Astrocyte (in vitro differentiated cells and primary cell): ENCODE measurements at regions not wholly inside any gene's neighbourhood (a gene's known extent, or its start where the extent isn't known, plus 50 kb on each side); places are given as distances from the start of the nearest gene placed in this dataset.

Experiments used
- DNase-seq: peaks from one replicate; pipeline ENCODE4 v3.0.0-alpha.2; 2010; ENCODE audit warnings: low read depth
- FAIRE-seq: peaks from 2 replicates; lab custom pipeline; 2011; peaks lifted over from hg19 to GRCh38; lab: Jason Lieb, UNC
- H2AFZ ChIP-seq: 2 replicates; pipeline ENCODE4 v1.6.0; 2012; ENCODE audit warnings: low read depth, low read length, inconsistent platforms
- H3K27ac ChIP-seq: 2 replicates; pipeline ENCODE4 v1.5.1; 2011; ENCODE audit warnings: low read depth, low read length, inconsistent platforms
- H3K27me3 ChIP-seq: 2 replicates; pipeline ENCODE4 v1.6.0; 2011; ENCODE audit warnings: low read length, inconsistent platforms; ENCODE audit not compliant: insufficient read depth
- H3K36me3 ChIP-seq: 2 replicates; pipeline ENCODE4 v1.5.1; 2011; ENCODE audit warnings: low read length, inconsistent platforms; ENCODE audit not compliant: insufficient read depth
- H3K4me1 ChIP-seq: 2 replicates; pipeline ENCODE4 v1.5.1; 2011; ENCODE audit warnings: low read length, inconsistent platforms; ENCODE audit not compliant: insufficient read depth
- H3K4me2 ChIP-seq: 2 replicates; pipeline ENCODE4 v1.6.0; 2012; ENCODE audit warnings: low read length, inconsistent platforms
- H3K4me3 ChIP-seq: 2 replicates; pipeline ENCODE4 v1.5.1; 2011; ENCODE audit warnings: low read depth, mild to moderate bottlenecking, low read length, inconsistent platforms; ENCODE audit not compliant: insufficient read depth
- H3K79me2 ChIP-seq: 2 replicates; pipeline ENCODE4 v1.6.0; 2012; ENCODE audit warnings: mild to moderate bottlenecking, low read length, inconsistent platforms; ENCODE audit not compliant: insufficient read depth
- H3K9ac ChIP-seq: 2 replicates; pipeline ENCODE4 v1.6.0; 2012; ENCODE audit warnings: mild to moderate bottlenecking, low read length, inconsistent platforms
- H3K9me3 ChIP-seq: 2 replicates; pipeline ENCODE4 v1.5.1; 2012; ENCODE audit warnings: low read depth, mild to moderate bottlenecking, low read length, inconsistent platforms; ENCODE audit not compliant: insufficient read depth
- H4K20me1 ChIP-seq: 2 replicates; pipeline ENCODE4 v1.6.0; 2012; ENCODE audit warnings: low read length, inconsistent platforms; ENCODE audit not compliant: insufficient read depth
- H3K27ac Mint-ChIP-seq: one replicate; pipeline ENCODE4 v1.8.0; 2021; ENCODE audit warnings: mild to moderate bottlenecking, mixed read lengths; ENCODE audit not compliant: unreplicated experiment
- H3K27me3 Mint-ChIP-seq: one replicate; pipeline ENCODE4 v1.8.0; 2021; ENCODE audit warnings: low read depth, mixed read lengths; ENCODE audit not compliant: unreplicated experiment
- H3K36me3 Mint-ChIP-seq: one replicate; pipeline ENCODE4 v1.8.0; 2021; ENCODE audit warnings: low read depth, mixed read lengths; ENCODE audit not compliant: unreplicated experiment
- H3K4me1 Mint-ChIP-seq: one replicate; pipeline ENCODE4 v1.8.0; 2021; ENCODE audit warnings: low read depth, mixed read lengths; ENCODE audit not compliant: unreplicated experiment
- H3K4me3 Mint-ChIP-seq: one replicate; pipeline ENCODE4 v1.8.0; 2021; ENCODE audit warnings: mild to moderate bottlenecking, moderate library complexity, mixed read lengths; ENCODE audit not compliant: unreplicated experiment
- H3K9me3 Mint-ChIP-seq: one replicate; pipeline ENCODE4 v1.8.0; 2021; ENCODE audit warnings: mild to moderate bottlenecking, mixed read lengths; ENCODE audit not compliant: unreplicated experiment
- EZH2 ChIP-seq: IDR thresholded peaks from 2 replicates; pipeline ENCODE4 v1.6.1; 2012; ENCODE audit warnings: mild to moderate bottlenecking, low read length, inconsistent platforms; ENCODE audit not compliant: insufficient read depth
- TF ChIP-seq, protein P1 (sequence below): IDR thresholded peaks from 2 replicates; pipeline ENCODE4 v1.5.1; 2011; ENCODE audit warnings: low read depth, mild to moderate bottlenecking, inconsistent platforms, low read length, moderate library complexity; ENCODE audit not compliant: insufficient read depth

DNA sequence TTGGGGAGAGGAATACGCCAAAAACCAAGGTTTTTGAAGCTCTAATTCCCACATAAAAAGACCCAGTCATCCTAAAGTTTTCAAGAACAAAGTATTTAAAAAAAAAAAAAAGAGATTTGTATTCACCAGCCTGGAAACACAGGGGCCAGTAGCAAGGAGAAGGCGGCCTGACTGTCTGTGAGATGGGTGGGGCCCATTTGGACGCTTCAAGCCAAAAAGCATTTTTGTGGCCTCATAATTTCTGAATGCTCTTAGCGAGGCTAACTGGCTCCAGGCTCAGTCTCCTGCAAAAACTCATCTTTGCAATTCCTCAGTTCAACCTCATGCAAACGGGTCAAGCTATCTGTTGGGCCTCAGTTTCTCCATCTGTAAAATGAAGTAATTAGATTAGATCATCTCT is 514.1 kb downstream of the MED13L start:
- Histone ChIP-seq H4K20me1 (no peaks in the 10 kb centered on the region), H3K9ac (no peak overlapping the region), H3K27ac (no peak overlapping the region), H2AFZ (no peak overlapping the region), H3K4me2 (no peak overlapping the region), H3K4me3 (no peak overlapping the region), H3K27me3 (peaks cover 2% of the 10 kb centered on the region), H3K79me2 (no peaks in the 10 kb centered on the region), H3K36me3 (no peaks in the 10 kb centered on the region), H3K4me1 (no peaks in the 10 kb centered on the region), H3K9me3 (no peaks in the 10 kb centered on the region)
- no peaks in the 10 kb centered on the region for H3K9me3 Mint-ChIP-seq
- H3K4me3 Mint-ChIP-seq = no peak overlapping the region
- TF ChIP-seq, protein P1, sequence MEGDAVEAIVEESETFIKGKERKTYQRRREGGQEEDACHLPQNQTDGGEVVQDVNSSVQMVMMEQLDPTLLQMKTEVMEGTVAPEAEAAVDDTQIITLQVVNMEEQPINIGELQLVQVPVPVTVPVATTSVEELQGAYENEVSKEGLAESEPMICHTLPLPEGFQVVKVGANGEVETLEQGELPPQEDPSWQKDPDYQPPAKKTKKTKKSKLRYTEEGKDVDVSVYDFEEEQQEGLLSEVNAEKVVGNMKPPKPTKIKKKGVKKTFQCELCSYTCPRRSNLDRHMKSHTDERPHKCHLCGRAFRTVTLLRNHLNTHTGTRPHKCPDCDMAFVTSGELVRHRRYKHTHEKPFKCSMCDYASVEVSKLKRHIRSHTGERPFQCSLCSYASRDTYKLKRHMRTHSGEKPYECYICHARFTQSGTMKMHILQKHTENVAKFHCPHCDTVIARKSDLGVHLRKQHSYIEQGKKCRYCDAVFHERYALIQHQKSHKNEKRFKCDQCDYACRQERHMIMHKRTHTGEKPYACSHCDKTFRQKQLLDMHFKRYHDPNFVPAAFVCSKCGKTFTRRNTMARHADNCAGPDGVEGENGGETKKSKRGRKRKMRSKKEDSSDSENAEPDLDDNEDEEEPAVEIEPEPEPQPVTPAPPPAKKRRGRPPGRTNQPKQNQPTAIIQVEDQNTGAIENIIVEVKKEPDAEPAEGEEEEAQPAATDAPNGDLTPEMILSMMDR = no peak
- no peak for TF ChIP-seq EZH2
- no peaks in the 10 kb centered on the region for H3K36me3 Mint-ChIP-seq
- H3K27me3 Mint-ChIP-seq = peaks cover 20% of the 10 kb centered on the region
- no peak for FAIRE-seq
- DNase-seq = no peak
- H3K27ac Mint-ChIP-seq = no peak overlapping the region
- H3K4me1 Mint-ChIP-seq = no peaks in the 10 kb centered on the region

DNA sequence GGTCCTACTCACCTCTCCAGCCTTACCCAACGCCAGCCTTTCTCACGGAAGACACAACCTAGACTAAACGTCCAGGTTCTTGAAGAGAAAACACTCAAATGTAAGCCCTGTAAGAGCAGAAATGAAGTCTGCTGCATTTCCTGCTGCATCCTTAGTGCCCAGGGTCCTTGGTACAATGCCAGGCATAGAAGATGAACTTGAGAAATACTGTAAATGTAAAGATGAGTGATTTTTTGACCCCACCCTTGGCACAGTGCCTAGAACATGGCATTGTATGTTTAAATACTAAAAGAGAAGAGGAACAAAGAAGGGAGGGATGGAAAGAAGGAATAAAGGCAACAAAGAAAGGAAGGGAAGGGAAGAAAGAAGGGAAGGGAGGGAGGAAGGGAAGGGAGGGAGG is 514.6 kb downstream of the MED13L start:
- H3K27me3 Mint-ChIP-seq = peaks cover 24% of the 10 kb centered on the region
- no peaks in the 10 kb centered on the region for H3K36me3 ChIP-seq
- H3K4me3 ChIP-seq = no peak overlapping the region
- no peaks in the 10 kb centered on the region for H3K9me3 ChIP-seq
- H3K4me1 Mint-ChIP-seq = no peaks in the 10 kb centered on the region
- H3K27me3 ChIP-seq = peaks cover 3% of the 10 kb centered on the region
- no peak overlapping the region for H3K4me2 ChIP-seq
- H3K9me3 Mint-ChIP-seq = no peaks in the 10 kb centered on the region
- H3K4me1 ChIP-seq = no peaks in the 10 kb centered on the region
- no peaks in the 10 kb centered on the region for H3K79me2 ChIP-seq
- TF ChIP-seq, protein P1 = no peak
- H3K9ac ChIP-seq = no peak overlapping the region
- no peaks in the 10 kb centered on the region for H4K20me1 ChIP-seq
- H3K27ac Mint-ChIP-seq = no peak overlapping the region
- no peak for DNase-seq
- H2AFZ ChIP-seq = no peak overlapping the region
- no peak for FAIRE-seq
- no peaks in the 10 kb centered on the region for H3K36me3 Mint-ChIP-seq
- H3K27ac ChIP-seq = no peak overlapping the region
- no peak overlapping the region for H3K4me3 Mint-ChIP-seq

DNA sequence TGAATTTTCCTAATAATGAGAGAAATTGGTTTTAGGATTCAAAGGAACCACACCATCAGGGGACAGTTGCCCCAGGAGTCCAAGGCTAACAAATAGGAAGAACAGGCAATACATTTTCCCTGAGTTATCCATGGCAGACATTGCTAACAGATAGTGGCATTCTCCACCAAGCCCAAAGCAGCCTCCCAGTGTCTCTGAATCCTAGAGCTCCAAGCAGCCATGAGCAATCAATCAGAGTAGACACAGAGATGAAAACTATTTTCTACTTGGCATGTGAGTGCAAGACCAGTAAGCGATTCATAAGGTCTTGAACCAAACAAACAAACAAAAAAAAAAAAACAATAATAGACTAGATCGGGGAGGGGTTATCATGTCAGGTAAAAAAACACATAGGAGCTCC is 515.7 kb downstream of the MED13L start:
- H3K27me3 ChIP-seq = peaks cover 8% of the 10 kb centered on the region
- no peaks in the 10 kb centered on the region for H3K36me3 ChIP-seq
- H3K9ac ChIP-seq = no peak overlapping the region
- peaks cover 28% of the 10 kb centered on the region for H3K27me3 Mint-ChIP-seq
- H3K9me3 Mint-ChIP-seq = no peaks in the 10 kb centered on the region
- no peak overlapping the region for H3K4me2 ChIP-seq
- no peak overlapping the region for H3K27ac Mint-ChIP-seq
- no peaks in the 10 kb centered on the region for H3K36me3 Mint-ChIP-seq
- no peaks in the 10 kb centered on the region for H3K4me1 Mint-ChIP-seq
- TF ChIP-seq EZH2 = no peak
- TF ChIP-seq, protein P1 = no peak
- no peaks in the 10 kb centered on the region for H4K20me1 ChIP-seq
- DNase-seq (no peak), FAIRE-seq (no peak)
- no peaks in the 10 kb centered on the region for H3K9me3 ChIP-seq
- H3K4me3 Mint-ChIP-seq = no peak overlapping the region
- H3K4me3 ChIP-seq = no peak overlapping the region
- H2AFZ ChIP-seq = no peak overlapping the region
- no peaks in the 10 kb centered on the region for H3K79me2 ChIP-seq
- H3K27ac ChIP-seq = no peak overlapping the region
- no peaks in the 10 kb centered on the region for H3K4me1 ChIP-seq
